ENCODE measurements at regions not wholly inside any gene's neighbourhood (a gene's known extent, or its start where the extent isn't known, plus 50 kb on each side); places are given as distances from the start of the nearest gene placed in this dataset.
A peak's percentile ranks its signal among the peaks of the same experiment; 100 is the strongest.
"Not testable (repeated sequence)": the region's sequence is repeated elsewhere in the genome, so short reads cannot be mapped to it uniquely, and the experiment has no call there.

GRCh38 chr9:75358846-75359245 lies 270.5 kb downstream of the OSTF1 start:
- H3K4me1 ChIP-seq: no peaks in the 10 kb centered on the region
- Mint-ChIP-seq H3K27ac (ENCODE audit: unreplicated experiment) (no peak overlapping the region), H3K4me3 (ENCODE audit: unreplicated experiment) (no peak overlapping the region), H3K9me3 (ENCODE audit: unreplicated experiment) (no peaks in the 10 kb centered on the region), H3K4me1 (ENCODE audit: low read depth, unreplicated experiment) (no peaks in the 10 kb centered on the region), H3K27me3 (ENCODE audit: insufficient read depth, unreplicated experiment) (no peaks in the 10 kb centered on the region), H3K36me3 (ENCODE audit: insufficient read depth, unreplicated experiment) (peaks cover 5% of the 10 kb centered on the region)
- no TSS peak for BruUV-seq (replicated peaks)
- ChIA-PET POLR2A (no interaction called here), CTCF (no interaction called here)
- H3K36me3 ChIP-seq (ENCODE audit: control insufficient read depth, insufficient read depth, low read length): no peaks in the 10 kb centered on the region
- intact Hi-C loops (cut with micrococcal nuclease; ENCODE audit: unreplicated experiment): no loop called here
- no peak for TF ChIP-seq CTCF (IDR thresholded peaks at IDR 0.05; ENCODE audit: insufficient read depth in 1 of 2, low read depth in 1 of 2, low read length in 1 of 2, severe bottlenecking in 1 of 2, unreplicated experiment in 1 of 2)
- no peaks in the 10 kb centered on the region for H3K9me3 ChIP-seq
- DNase-seq: no peak
- H3K4me3 ChIP-seq (ENCODE audit: low read depth, low read length): no peak overlapping the region
- H3K27me3 ChIP-seq (replicated peaks; ENCODE audit: control insufficient read depth, insufficient read depth, low read length): no peaks in the 10 kb centered on the region

GRCh38 chr9:75359638-75360037 lies 271.3 kb downstream of the OSTF1 start:
- no TSS peak for BruUV-seq (replicated peaks)
- CTCF ChIA-PET: no interaction called here
- H3K4me1 ChIP-seq: no peaks in the 10 kb centered on the region
- TF ChIP-seq CTCF (IDR thresholded peaks at IDR 0.05; ENCODE audit: insufficient read depth in 1 of 2, low read depth in 1 of 2, low read length in 1 of 2, severe bottlenecking in 1 of 2, unreplicated experiment in 1 of 2): no peak
- H3K27ac Mint-ChIP-seq (ENCODE audit: unreplicated experiment): no peak overlapping the region
- H3K9me3 Mint-ChIP-seq (ENCODE audit: unreplicated experiment): no peaks in the 10 kb centered on the region
- no peaks in the 10 kb centered on the region for H3K9me3 ChIP-seq
- no peak for DNase-seq
- no peaks in the 10 kb centered on the region for H3K27me3 Mint-ChIP-seq (ENCODE audit: insufficient read depth, unreplicated experiment)
- H3K4me1 Mint-ChIP-seq (ENCODE audit: low read depth, unreplicated experiment): no peaks in the 10 kb centered on the region
- POLR2A ChIA-PET: no interaction called here
- no peaks in the 10 kb centered on the region for H3K27me3 ChIP-seq (replicated peaks; ENCODE audit: control insufficient read depth, insufficient read depth, low read length)
- H3K36me3 Mint-ChIP-seq (ENCODE audit: insufficient read depth, unreplicated experiment): peaks cover 5% of the 10 kb centered on the region
- no peaks in the 10 kb centered on the region for H3K36me3 ChIP-seq (ENCODE audit: control insufficient read depth, insufficient read depth, low read length)
- no peak overlapping the region for H3K4me3 ChIP-seq (ENCODE audit: low read depth, low read length)
- H3K4me3 Mint-ChIP-seq (ENCODE audit: unreplicated experiment): no peak overlapping the region
- intact Hi-C loops (cut with micrococcal nuclease; ENCODE audit: unreplicated experiment): no loop called here

GRCh38 chr9:75360252-75360651 lies 271.9 kb downstream of the OSTF1 start:
- Histone ChIP-seq H3K4me1 (no peaks in the 10 kb centered on the region), H3K4me3 (ENCODE audit: low read depth, low read length) (no peak overlapping the region), H3K27me3 (replicated peaks; ENCODE audit: control insufficient read depth, insufficient read depth, low read length) (no peaks in the 10 kb centered on the region), H3K36me3 (ENCODE audit: control insufficient read depth, insufficient read depth, low read length) (no peaks in the 10 kb centered on the region), H3K9me3 (no peaks in the 10 kb centered on the region)
- BruUV-seq (replicated peaks): no TSS peak
- ChIA-PET CTCF (no interaction called here), POLR2A (no interaction called here)
- H3K36me3 Mint-ChIP-seq (ENCODE audit: insufficient read depth, unreplicated experiment): peaks cover 5% of the 10 kb centered on the region
- no peaks in the 10 kb centered on the region for H3K27me3 Mint-ChIP-seq (ENCODE audit: insufficient read depth, unreplicated experiment)
- DNase-seq: no peak
- intact Hi-C loops (cut with micrococcal nuclease; ENCODE audit: unreplicated experiment): no loop called here
- no peak overlapping the region for H3K27ac Mint-ChIP-seq (ENCODE audit: unreplicated experiment)
- H3K4me1 Mint-ChIP-seq (ENCODE audit: low read depth, unreplicated experiment): no peaks in the 10 kb centered on the region
- no peak overlapping the region for H3K4me3 Mint-ChIP-seq (ENCODE audit: unreplicated experiment)
- TF ChIP-seq CTCF (IDR thresholded peaks at IDR 0.05; ENCODE audit: insufficient read depth in 1 of 2, low read depth in 1 of 2, low read length in 1 of 2, severe bottlenecking in 1 of 2, unreplicated experiment in 1 of 2): no peak
- no peaks in the 10 kb centered on the region for H3K9me3 Mint-ChIP-seq (ENCODE audit: unreplicated experiment)

- BruUV-seq (replicated peaks); POLR2A ChIA-PET; CTCF ChIA-PET; H3K9me3 ChIP-seq; H3K4me1 Mint-ChIP-seq (ENCODE audit: low read depth, unreplicated experiment); H3K4me3 Mint-ChIP-seq (ENCODE audit: unreplicated experiment); H3K4me1 ChIP-seq; H3K27ac Mint-ChIP-seq (ENCODE audit: unreplicated experiment); H3K36me3 Mint-ChIP-seq (ENCODE audit: insufficient read depth, unreplicated experiment); H3K9me3 Mint-ChIP-seq (ENCODE audit: unreplicated experiment); H3K36me3 ChIP-seq (ENCODE audit: control insufficient read depth, insufficient read depth, low read length); H3K27me3 Mint-ChIP-seq (ENCODE audit: insufficient read depth, unreplicated experiment); intact Hi-C loops (cut with micrococcal nuclease; ENCODE audit: unreplicated experiment); H3K27me3 ChIP-seq (replicated peaks; ENCODE audit: control insufficient read depth, insufficient read depth, low read length); H3K4me3 ChIP-seq (ENCODE audit: low read depth, low read length): not testable (repeated sequence)
- DNase-seq: peak in 1 of 2 experiments; percentile 0
Measured at GRCh38 chr9:75362446-75362845, 274.1 kb downstream of the OSTF1 start.
